ENCODE measurements at regions not wholly inside any gene's neighbourhood (a gene's known extent, or its start where the extent isn't known, plus 50 kb on each side); places are given as distances from the start of the nearest gene placed in this dataset.

GRCh38 chr15:47179988-47180387 is 537.3 kb upstream of the SEMA6D start:
- no peak for DNase-seq

GRCh38 chr15:47182818-47183217 is 534.5 kb upstream of the SEMA6D start:
- no peak for DNase-seq

- no peak for DNase-seq
Measured at GRCh38 chr15:47184003-47184907, 533.0 kb upstream of the SEMA6D start.

GRCh38 chr15:47184908-47185801 is 532.1 kb upstream of the SEMA6D start:
- no peak for DNase-seq

- DNase-seq, result no peak
Measured at GRCh38 chr15:47186075-47186474, 531.2 kb upstream of the SEMA6D start.

- DNase-seq, result no peak
Measured at GRCh38 chr15:47188758-47189507, 528.4 kb upstream of the SEMA6D start.

- no peak for DNase-seq
Measured at GRCh38 chr15:47194718-47195117, 522.6 kb upstream of the SEMA6D start.

GRCh38 chr15:47196048-47196447 is 521.3 kb upstream of the SEMA6D start:
- no peak for DNase-seq

- DNase-seq, result no peak
Measured at GRCh38 chr15:47203993-47204392, 513.3 kb upstream of the SEMA6D start.

- no peak for DNase-seq
Measured at GRCh38 chr15:47206358-47206978, 510.8 kb upstream of the SEMA6D start.

GRCh38 chr15:47209591-47209990 is 507.7 kb upstream of the SEMA6D start:
- DNase-seq, result no peak

GRCh38 chr15:47212222-47213010 is 504.9 kb upstream of the SEMA6D start:
- no peak for DNase-seq

GRCh38 chr15:47213883-47214282 is 503.4 kb upstream of the SEMA6D start:
- no peak for DNase-seq

- no peak for DNase-seq
Measured at GRCh38 chr15:47218295-47218694, 499.0 kb upstream of the SEMA6D start.

- no peak for DNase-seq
Measured at GRCh38 chr15:47244361-47244760, 472.9 kb upstream of the SEMA6D start.

- no peak for DNase-seq
Measured at GRCh38 chr15:47246317-47246716, 471.0 kb upstream of the SEMA6D start.

- DNase-seq, result no peak
Measured at GRCh38 chr15:47258521-47258920, 458.8 kb upstream of the SEMA6D start.

- DNase-seq, result no peak
Measured at GRCh38 chr15:47265686-47266085, 451.6 kb upstream of the SEMA6D start.

- no peak for DNase-seq
Measured at GRCh38 chr15:47266566-47266965, 450.7 kb upstream of the SEMA6D start.

- DNase-seq, result no peak
Measured at GRCh38 chr15:47273864-47274263, 443.4 kb upstream of the SEMA6D start.

GRCh38 chr15:47283246-47283645 is 434.1 kb upstream of the SEMA6D start:
- no peak for DNase-seq

- no peak for DNase-seq
Measured at GRCh38 chr15:47288794-47289193, 428.5 kb upstream of the SEMA6D start.

All from activated gamma-delta T cell (primary cell).